H1 (cell line): ENCODE measurements at regions not wholly inside any gene's neighbourhood (a gene's known extent, or its start where the extent isn't known, plus 50 kb on each side); places are given as distances from the start of the nearest gene placed in this dataset.

ENCODE experiments used
- CTCF ChIA-PET: fragments of 300-600 bp; sonication (Branson Sonifier 250); formaldehyde crosslinking; loops from one replicate; lab custom pipeline; 2021; ENCODE audit not compliant: partially characterized antibody; lab: Charles Lee
- POLR2A ChIA-PET: fragments of 300-600 bp; sonication (Branson Sonifier 250); formaldehyde crosslinking; loops from one replicate; lab custom pipeline; 2021; ENCODE audit warnings: inconsistent platforms; ENCODE audit not compliant: partially characterized antibody; lab: Charles Lee
- DNase-seq, 2 experiments: peaks; one replicate each; pipeline versions ENCODE4 v3.0.0 to v3.0.0-alpha.2; 2010 to 2022; ENCODE audit warnings: low spot score in 2 of 2, low read depth in 1 of 2, mixed read lengths in 1 of 2
- FAIRE-seq: peaks from 2 replicates; lab custom pipeline; 2011; peaks lifted over from hg19 to GRCh38; lab: Jason Lieb, UNC
- H2AFZ ChIP-seq: 2 replicates; pipeline ENCODE4 v1.8.1; 2012; ENCODE audit warnings: low read length, inconsistent platforms
- H2AK5ac ChIP-seq: 2 replicates; pipeline ENCODE4 v1.6.1; 2013; ENCODE audit warnings: low read depth, low read length
- H2BK120ac ChIP-seq: replicated peaks from 2 replicates; pipeline ENCODE3; 2013; ENCODE audit warnings: low read depth, low read length, inconsistent platforms
- H2BK12ac ChIP-seq: 2 replicates; pipeline ENCODE4 v1.6.1; 2013; ENCODE audit warnings: low read depth, low read length
- H2BK15ac ChIP-seq: 2 replicates; pipeline ENCODE4 v1.6.1; 2013; ENCODE audit warnings: low read length
- H2BK20ac ChIP-seq: 2 replicates; pipeline ENCODE4 v1.6.1; 2013; ENCODE audit warnings: low read length
- H2BK5ac ChIP-seq: 2 replicates; pipeline ENCODE4 v1.6.1; 2013; ENCODE audit warnings: low read depth, low read length
- H3K14ac ChIP-seq: 2 replicates; pipeline ENCODE4 v1.6.1; 2013; ENCODE audit warnings: inconsistent platforms; ENCODE audit not compliant: insufficient read length
- H3K18ac ChIP-seq: 2 replicates; pipeline ENCODE4 v1.6.1; 2013; ENCODE audit warnings: low read length; ENCODE audit errors: extremely low read depth
- H3K23ac ChIP-seq: 2 replicates; pipeline ENCODE4 v1.6.1; 2013; ENCODE audit warnings: inconsistent platforms; ENCODE audit not compliant: insufficient read length
- H3K23me2 ChIP-seq: 2 replicates; pipeline ENCODE4 v1.6.1; 2013; ENCODE audit warnings: low read depth, low read length
- H3K27ac ChIP-seq: 2 replicates; pipeline ENCODE4 v1.6.1; 2011; ENCODE audit warnings: low read depth, low read length, inconsistent platforms
- H3K27me3 ChIP-seq, 4 experiments: replicated peaks in 1 of 4; 1 replicate in 1 of 4; 2 replicates in 3 of 4; pipeline versions ENCODE4 v1.6.1 to v1.8.1; 2011 to 2013; ENCODE audit warnings: low read length in 3 of 4, mild to moderate bottlenecking in 3 of 4, inconsistent platforms in 2 of 4, mixed read lengths in 2 of 4, moderate library complexity in 1 of 4; ENCODE audit not compliant: control insufficient read depth in 3 of 4, insufficient read depth in 3 of 4; ENCODE audit errors: extremely low read depth in 1 of 4
- H3K36me3 ChIP-seq, 4 experiments: 2 replicates each; pipeline versions ENCODE4 v1.6.1 to v1.8.1; 2011 to 2013; ENCODE audit warnings: mild to moderate bottlenecking in 4 of 4, low read length in 3 of 4, moderate library complexity in 2 of 4, control low read depth in 1 of 4, inconsistent platforms in 1 of 4; ENCODE audit not compliant: insufficient read depth in 4 of 4, control insufficient read depth in 2 of 4
- H3K4ac ChIP-seq: replicated peaks from 2 replicates; pipeline ENCODE3; 2013; ENCODE audit warnings: low read length, low read depth, mixed read lengths, inconsistent platforms; ENCODE audit not compliant: insufficient read length
- H3K4me1 ChIP-seq, 4 experiments: replicated peaks in 1 of 4; 1 replicate in 1 of 4; 2 replicates in 3 of 4; pipeline versions ENCODE4 v1.6.1 to v1.8.1; 2011 to 2013; ENCODE audit warnings: low read length in 3 of 4, inconsistent platforms in 2 of 4, mixed read lengths in 1 of 4; ENCODE audit not compliant: insufficient read depth in 4 of 4, control insufficient read depth in 3 of 4
- H3K4me2 ChIP-seq, 2 experiments: 2 replicates each; pipeline versions ENCODE4 v1.6.1 to v1.8.1; 2011 to 2013; ENCODE audit warnings: low read depth in 2 of 2, low read length in 2 of 2, control low read depth in 1 of 2, inconsistent platforms in 1 of 2, mild to moderate bottlenecking in 1 of 2; ENCODE audit not compliant: insufficient read depth in 1 of 2
- H3K4me3 ChIP-seq, 4 experiments: fragments of 200-600, 300-600 bp in 1 of 4; sonication (generic), shearing (Covaris generic), sonication (Bioruptor Twin) in 1 of 4; 2 replicates each; pipeline versions ENCODE4 v1.5.1 to v1.8.1; 2011 to 2016; ENCODE audit warnings: low read length in 4 of 4, low read depth in 3 of 4, control low read depth in 2 of 4, inconsistent platforms in 2 of 4, mild to moderate bottlenecking in 2 of 4, mixed read lengths in 1 of 4, moderate library complexity in 1 of 4; ENCODE audit not compliant: insufficient read depth in 2 of 4; ENCODE audit errors: extremely low read depth in 1 of 4
- H3K56ac ChIP-seq: replicated peaks from 2 replicates; pipeline ENCODE3; 2013; ENCODE audit warnings: low read depth, mild to moderate bottlenecking, mixed read lengths, low read length, inconsistent platforms; ENCODE audit not compliant: insufficient read length
- H3K79me1 ChIP-seq: 2 replicates; pipeline ENCODE4 v1.6.1; 2013; ENCODE audit warnings: low read depth, low read length, control low read depth
- H3K79me2 ChIP-seq, 2 experiments: 2 replicates each; pipeline versions ENCODE4 v1.6.1 to v1.8.1; 2012 to 2013; ENCODE audit warnings: low read length in 2 of 2, mild to moderate bottlenecking in 2 of 2, inconsistent platforms in 1 of 2; ENCODE audit not compliant: insufficient read depth in 2 of 2, control insufficient read depth in 1 of 2
- H3K9ac ChIP-seq, 4 experiments: replicated peaks in 1 of 4; 1 replicate in 1 of 4; 2 replicates in 3 of 4; pipeline versions ENCODE4 v1.6.1 to v1.8.1; 2011 to 2013; ENCODE audit warnings: low read depth in 3 of 4, low read length in 3 of 4, control low read depth in 2 of 4, mild to moderate bottlenecking in 2 of 4, moderate library complexity in 2 of 4, inconsistent platforms in 1 of 4; ENCODE audit errors: extremely low read depth in 1 of 4
- H3K9me3 ChIP-seq, 2 experiments: 2 replicates each; pipeline versions ENCODE4 v1.6.1 to v1.8.1; 2012 to 2013; ENCODE audit warnings: mild to moderate bottlenecking in 2 of 2, moderate library complexity in 2 of 2, control low read depth in 1 of 2, inconsistent platforms in 1 of 2, low read depth in 1 of 2, low read length in 1 of 2, mixed read lengths in 1 of 2; ENCODE audit not compliant: insufficient read depth in 2 of 2
- H4K20me1 ChIP-seq, 2 experiments: replicated peaks in 1 of 2; 2 replicates each; pipeline versions ENCODE3 to v1.8.1; 2011 to 2013; ENCODE audit warnings: inconsistent platforms in 2 of 2, low read length in 2 of 2, mild to moderate bottlenecking in 1 of 2; ENCODE audit not compliant: insufficient read depth in 2 of 2, control insufficient read depth in 1 of 2
- H4K5ac ChIP-seq: 2 replicates; pipeline ENCODE4 v1.6.1; 2013; ENCODE audit warnings: low read length, low read depth, mixed read lengths, inconsistent platforms; ENCODE audit not compliant: insufficient read length
- H4K8ac ChIP-seq: 2 replicates; pipeline ENCODE4 v1.8.0; 2013; ENCODE audit warnings: mild to moderate bottlenecking, moderate library complexity, low read length, inconsistent platforms; ENCODE audit not compliant: insufficient read depth; ENCODE audit errors: extremely low read depth
- H4K91ac ChIP-seq: replicated peaks from 2 replicates; pipeline ENCODE3; 2013; ENCODE audit warnings: low read length, mixed read lengths, inconsistent platforms; ENCODE audit not compliant: insufficient read length
- CBX8 ChIP-seq: fragments of 300-800, 300-1000 bp; sonication (generic); IDR thresholded peaks from 2 replicates; pipeline ENCODE4 v1.7.1; 2016; ENCODE audit warnings: low read depth, low read length, borderline replicate concordance
- FOSL1 ChIP-seq: IDR thresholded peaks from 2 replicates; pipeline ENCODE4 v1.6.1; 2011; ENCODE audit warnings: mild to moderate bottlenecking, low read depth, low read length, moderate library complexity; ENCODE audit not compliant: insufficient read depth
- HDAC2 ChIP-seq, 2 experiments: fragments of 300-600 bp in 1 of 2; sonication (generic) in 1 of 2; IDR thresholded peaks; 2 replicates each; pipeline ENCODE4 v1.6.1; 2011 to 2012; ENCODE audit warnings: low read depth in 2 of 2, low read length in 2 of 2, mild to moderate bottlenecking in 2 of 2, moderate library complexity in 2 of 2, borderline replicate concordance in 1 of 2, inconsistent platforms in 1 of 2
- KDM4A ChIP-seq: IDR thresholded peaks from one replicate; pipeline ENCODE4 v1.7.1; 2012; ENCODE audit warnings: low read depth, mild to moderate bottlenecking, moderate library complexity, low read length, inconsistent platforms; ENCODE audit not compliant: severe bottlenecking
- PHF8 ChIP-seq: fragments of 200-600 bp; sonication (generic); conservative IDR thresholded peaks from 2 replicates; pipeline ENCODE4 v1.7.1; 2012; ENCODE audit warnings: low read depth, mild to moderate bottlenecking, inconsistent platforms, low read length, moderate library complexity
- RNF2 ChIP-seq: fragments of 200-900, 300-1000 bp; sonication (generic); IDR thresholded peaks from 2 replicates; pipeline ENCODE4 v1.7.1; 2016; ENCODE audit warnings: borderline replicate concordance, low read depth, mild to moderate bottlenecking, antibody characterized with exemption, low read length; ENCODE audit not compliant: poor library complexity, severe bottlenecking; ENCODE audit errors: missing control alignments
- SIN3A ChIP-seq, 2 experiments: IDR thresholded peaks in 1 of 2; conservative IDR thresholded peaks in 1 of 2; 2 replicates each; pipeline ENCODE4 v1.6.1; 2011 to 2012; ENCODE audit warnings: low read length in 2 of 2, improper control_type of control experiment in 1 of 2, low read depth in 1 of 2, mild to moderate bottlenecking in 1 of 2
- SRF ChIP-seq: IDR thresholded peaks from 2 replicates; pipeline ENCODE4 v1.6.1; 2011; ENCODE audit warnings: mild to moderate bottlenecking, low read depth, low read length, moderate library complexity
- TEAD4 ChIP-seq: IDR thresholded peaks from 2 replicates; pipeline ENCODE4 v1.6.1; 2012; ENCODE audit warnings: low read depth, low read length, inconsistent platforms, mixed read lengths
- WGBS, 2 experiments: shearing (Covaris generic) in 1 of 2; methylation state at CpG; one replicate each; pipeline versions ENCODE4 v1.1.6 to v1.1.7; 2013 to 2015; ENCODE audit warnings: low lambda C conversion rate in 2 of 2, mixed read lengths in 2 of 2, inconsistent platforms in 1 of 2, low coverage in 1 of 2, missing lambda C conversion rate in 1 of 2; ENCODE audit not compliant: insufficient replicate concordance in 2 of 2, insufficient coverage in 1 of 2, insufficient read length in 1 of 2; ENCODE audit errors: extremely low coverage in 1 of 2, missing lambda C conversion rate in 1 of 2; 5-methylcytosine and 5-hydroxymethylcytosine counted together
- TF ChIP-seq, protein P1 (sequence below): IDR thresholded peaks from 2 replicates; pipeline ENCODE4 v1.6.1; 2011; ENCODE audit warnings: low read depth, mild to moderate bottlenecking, low read length; ENCODE audit not compliant: insufficient read depth
- TF ChIP-seq, protein P2 (sequence below): IDR thresholded peaks from 2 replicates; pipeline ENCODE4 v1.6.1; 2012; ENCODE audit warnings: inconsistent platforms

DNA sequence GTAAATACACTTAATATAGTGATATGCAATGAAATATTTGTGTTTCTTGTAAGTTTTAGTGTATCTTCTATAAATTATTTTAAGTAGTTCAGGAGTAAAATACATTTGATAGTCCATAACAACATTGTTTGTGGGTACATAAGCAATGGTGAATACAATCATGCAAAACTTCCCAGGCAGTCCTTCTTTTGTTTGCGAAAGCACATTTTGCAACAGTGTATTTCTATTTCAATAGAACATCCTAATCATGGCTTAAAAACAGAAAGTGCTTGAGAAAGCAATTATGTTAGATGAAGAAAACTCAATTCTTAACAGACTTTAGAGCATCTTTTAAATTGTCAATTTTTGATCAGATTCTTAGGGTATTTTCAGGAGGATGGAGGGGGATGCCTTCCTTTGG, 155.6 kb downstream of the POSTN start:
- Histone ChIP-seq H3K27ac (no peak overlapping the region), H4K91ac (no peak overlapping the region), H3K79me2 (no peaks in the 10 kb centered on the region), H2BK20ac (no peak overlapping the region), H3K18ac (no peak overlapping the region), H2AFZ (no peak overlapping the region), H2BK12ac (no peak overlapping the region), H3K9me3 (no peaks in the 10 kb centered on the region), H2BK15ac (no peak overlapping the region), H3K4me2 (no peak overlapping the region), H3K27me3 (no peaks in the 10 kb centered on the region), H3K4ac (no peak overlapping the region), H3K79me1 (no peaks in the 10 kb centered on the region), H4K20me1 (no peaks in the 10 kb centered on the region), H2BK5ac (no peak overlapping the region), H4K8ac (no peak overlapping the region), H3K4me3 (no peak overlapping the region), H3K4me1 (no peaks in the 10 kb centered on the region), H3K23me2 (no peaks in the 10 kb centered on the region), H2BK120ac (no peak overlapping the region), H3K23ac (no peak overlapping the region), H4K5ac (no peak overlapping the region), H3K14ac (no peak overlapping the region), H3K36me3 (no peaks in the 10 kb centered on the region), H2AK5ac (no peak overlapping the region), H3K9ac (no peak overlapping the region), H3K56ac (no peak overlapping the region)
- TF ChIP-seq, protein P1, sequence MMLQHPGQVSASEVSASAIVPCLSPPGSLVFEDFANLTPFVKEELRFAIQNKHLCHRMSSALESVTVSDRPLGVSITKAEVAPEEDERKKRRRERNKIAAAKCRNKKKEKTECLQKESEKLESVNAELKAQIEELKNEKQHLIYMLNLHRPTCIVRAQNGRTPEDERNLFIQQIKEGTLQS = no peak
- TF ChIP-seq CBX8 = no peak
- TF ChIP-seq TEAD4 = no peak
- TF ChIP-seq HDAC2 (IDR thresholded peaks at IDR 0.05; ENCODE audit: borderline replicate concordance in 1 of 2, low read depth in 2 of 2, low read length in 2 of 2) = no peak
- no peak for TF ChIP-seq SRF
- TF ChIP-seq PHF8 = no peak
- TF ChIP-seq, protein P2, sequence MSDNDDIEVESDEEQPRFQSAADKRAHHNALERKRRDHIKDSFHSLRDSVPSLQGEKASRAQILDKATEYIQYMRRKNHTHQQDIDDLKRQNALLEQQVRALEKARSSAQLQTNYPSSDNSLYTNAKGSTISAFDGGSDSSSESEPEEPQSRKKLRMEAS = no peak
- no peak for TF ChIP-seq RNF2
- no peak for TF ChIP-seq FOSL1
- no peak for TF ChIP-seq KDM4A
- no peak for TF ChIP-seq SIN3A (conservative IDR thresholded peaks at IDR 0.05 in 1 of 2, IDR thresholded peaks at IDR 0.05 in 1 of 2; ENCODE audit: low read depth in 1 of 2, low read length in 2 of 2)
- ChIA-PET POLR2A (no interaction called here), CTCF (no interaction called here)
- WGBS, 2 experiments = 94% methylated on average over 1 of the region's 1 CpG; no CpG with 5 or more reads in 1 of the 2 experiments
- DNase-seq = no peak
- FAIRE-seq = no peak
